ENCODE measurements at regions not wholly inside any gene's neighbourhood (a gene's known extent, or its start where the extent isn't known, plus 50 kb on each side); places are given as distances from the start of the nearest gene placed in this dataset.

DNA sequence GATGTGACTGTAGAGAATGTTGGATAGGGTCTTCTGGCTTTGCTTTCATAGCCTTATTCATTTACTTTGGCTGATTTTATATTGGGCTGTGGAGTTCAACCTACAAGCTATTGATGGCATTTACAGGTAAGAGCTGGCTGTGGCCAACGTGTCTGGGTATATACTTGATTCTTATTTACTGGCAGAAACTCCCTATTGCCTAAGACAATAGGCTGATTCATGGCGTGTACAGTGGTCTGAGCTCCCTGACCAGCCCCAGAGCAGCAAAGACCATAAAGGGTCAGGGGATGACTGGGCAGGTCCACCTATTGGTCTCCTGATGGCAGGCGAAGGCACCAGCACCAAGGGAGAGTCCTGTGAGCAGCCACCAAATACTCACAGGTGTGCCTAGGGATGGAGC, 190.2 kb upstream of the DMRTA1 start:
- H3K4me3 ChIP-seq (ENCODE audit: low read depth, low read length) = no peak overlapping the region
- TF ChIP-seq, protein P1, sequence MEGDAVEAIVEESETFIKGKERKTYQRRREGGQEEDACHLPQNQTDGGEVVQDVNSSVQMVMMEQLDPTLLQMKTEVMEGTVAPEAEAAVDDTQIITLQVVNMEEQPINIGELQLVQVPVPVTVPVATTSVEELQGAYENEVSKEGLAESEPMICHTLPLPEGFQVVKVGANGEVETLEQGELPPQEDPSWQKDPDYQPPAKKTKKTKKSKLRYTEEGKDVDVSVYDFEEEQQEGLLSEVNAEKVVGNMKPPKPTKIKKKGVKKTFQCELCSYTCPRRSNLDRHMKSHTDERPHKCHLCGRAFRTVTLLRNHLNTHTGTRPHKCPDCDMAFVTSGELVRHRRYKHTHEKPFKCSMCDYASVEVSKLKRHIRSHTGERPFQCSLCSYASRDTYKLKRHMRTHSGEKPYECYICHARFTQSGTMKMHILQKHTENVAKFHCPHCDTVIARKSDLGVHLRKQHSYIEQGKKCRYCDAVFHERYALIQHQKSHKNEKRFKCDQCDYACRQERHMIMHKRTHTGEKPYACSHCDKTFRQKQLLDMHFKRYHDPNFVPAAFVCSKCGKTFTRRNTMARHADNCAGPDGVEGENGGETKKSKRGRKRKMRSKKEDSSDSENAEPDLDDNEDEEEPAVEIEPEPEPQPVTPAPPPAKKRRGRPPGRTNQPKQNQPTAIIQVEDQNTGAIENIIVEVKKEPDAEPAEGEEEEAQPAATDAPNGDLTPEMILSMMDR (conservative IDR thresholded peaks at IDR 0.05; ENCODE audit: low read depth, low read length) = no peak
- DNase-seq (ENCODE audit: low read depth) = no peak

DNA sequence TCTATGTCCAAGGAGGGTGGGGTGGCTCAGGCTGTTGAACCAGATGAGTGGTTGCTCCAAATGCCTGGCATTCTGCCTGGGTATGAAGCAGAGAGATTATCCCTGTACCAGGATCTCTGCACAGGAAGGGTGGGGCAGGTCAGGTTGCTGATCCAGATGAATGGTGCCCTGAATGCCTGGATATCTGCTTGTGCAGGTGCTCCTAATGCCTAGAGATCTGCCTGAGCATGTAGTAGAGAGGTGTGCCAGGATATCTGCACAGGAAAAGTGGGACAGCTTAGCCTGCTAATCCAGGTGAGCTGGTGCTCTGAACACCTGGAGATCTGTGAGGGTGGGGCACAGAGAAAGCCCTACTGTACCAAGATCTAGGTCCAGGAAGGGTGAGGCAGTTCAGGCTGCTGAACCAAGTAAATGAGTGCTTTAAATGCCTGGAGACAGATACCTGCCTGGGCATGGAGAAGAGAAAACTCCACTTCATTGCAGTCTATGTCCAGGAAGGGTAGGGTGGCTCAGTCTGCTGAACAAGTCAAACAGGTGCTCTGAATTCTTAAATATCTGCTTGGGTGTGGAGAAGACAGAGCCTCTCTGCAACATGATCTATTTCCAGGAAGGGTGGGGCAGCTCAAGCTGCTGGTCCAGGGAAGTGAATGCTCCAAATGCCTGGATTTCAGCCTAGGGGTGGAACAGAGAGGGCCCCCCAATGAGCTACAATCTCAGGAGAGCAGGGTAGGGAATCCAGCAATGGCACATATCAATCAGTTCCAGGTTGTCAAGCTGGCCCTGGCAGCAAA, 189.4 kb upstream of the DMRTA1 start:
- TF ChIP-seq, protein P1 (conservative IDR thresholded peaks at IDR 0.05; ENCODE audit: low read depth, low read length) = no peak
- DNase-seq (ENCODE audit: low read depth) = no peak
- no peak overlapping the region for H3K4me3 ChIP-seq (ENCODE audit: low read depth, low read length)

DNA sequence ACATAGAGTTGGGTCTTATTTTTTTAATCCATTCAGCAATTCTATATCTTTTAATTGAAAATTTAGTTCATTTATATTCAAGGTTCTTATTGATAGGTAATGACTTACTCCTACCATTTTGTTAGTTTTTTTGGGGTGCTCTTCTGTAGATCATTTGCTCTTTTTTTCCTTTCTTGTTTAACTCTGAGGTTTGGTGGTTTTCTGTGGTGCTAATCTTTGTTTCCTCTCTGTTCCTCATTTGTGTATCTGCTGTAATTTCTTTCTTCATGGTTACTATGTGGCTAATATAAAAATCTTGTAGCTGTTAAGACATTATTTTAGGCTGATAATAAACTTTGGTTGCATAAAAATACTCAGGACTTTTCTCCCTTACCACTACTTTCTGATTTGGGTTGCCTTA, 181.6 kb upstream of the DMRTA1 start:
- H3K4me3 ChIP-seq (ENCODE audit: low read depth, low read length) = no peak overlapping the region
- DNase-seq (ENCODE audit: low read depth) = no peak
- TF ChIP-seq, protein P1 (conservative IDR thresholded peaks at IDR 0.05; ENCODE audit: low read depth, low read length) = no peak

DNA sequence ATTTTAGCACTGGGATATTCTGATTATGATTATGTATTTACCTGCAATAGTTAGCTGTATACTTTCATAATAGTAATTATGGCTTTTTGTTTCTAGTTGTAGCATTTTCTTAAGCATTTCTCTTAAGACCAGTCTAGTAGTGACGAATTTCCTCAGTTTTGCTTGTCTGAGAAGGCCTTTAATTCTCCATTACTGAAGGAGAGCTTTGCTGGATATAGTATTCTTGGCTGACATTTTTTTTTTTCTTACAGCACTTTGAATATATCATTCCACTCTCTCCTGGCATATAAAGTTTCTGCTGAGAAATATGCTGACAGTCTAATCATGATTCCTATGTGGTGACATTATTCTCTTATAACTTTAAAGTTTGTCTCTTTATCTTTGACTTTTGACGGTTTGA, 181.1 kb upstream of the DMRTA1 start:
- TF ChIP-seq, protein P1 (conservative IDR thresholded peaks at IDR 0.05; ENCODE audit: low read depth, low read length) = no peak
- no peak for DNase-seq (ENCODE audit: low read depth)
- H3K4me3 ChIP-seq (ENCODE audit: low read depth, low read length) = no peak overlapping the region

DNA sequence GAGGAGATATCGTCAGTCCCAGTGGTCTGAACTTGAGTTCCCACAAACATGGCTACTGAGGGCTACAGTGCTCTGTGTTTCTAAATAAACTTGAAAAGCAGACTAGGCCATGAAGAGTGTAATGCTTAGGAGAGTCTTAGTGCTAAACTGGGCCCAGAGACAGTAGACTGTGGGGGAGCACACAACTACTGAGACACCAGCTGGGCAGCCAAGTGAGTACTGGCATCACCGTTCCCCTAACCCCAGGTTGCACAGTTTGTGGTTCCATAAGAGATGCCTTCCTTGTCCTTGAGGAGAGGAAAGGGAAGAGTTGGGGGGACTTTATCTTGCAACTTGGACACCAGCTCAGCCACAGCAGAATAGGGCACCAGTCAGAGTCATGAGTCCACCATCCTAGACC, 172.1 kb upstream of the DMRTA1 start:
- no peak for DNase-seq (ENCODE audit: low read depth)
- no peak overlapping the region for H3K4me3 ChIP-seq (ENCODE audit: low read depth, low read length)
- TF ChIP-seq, protein P1 (conservative IDR thresholded peaks at IDR 0.05; ENCODE audit: low read depth, low read length) = no peak

DNA sequence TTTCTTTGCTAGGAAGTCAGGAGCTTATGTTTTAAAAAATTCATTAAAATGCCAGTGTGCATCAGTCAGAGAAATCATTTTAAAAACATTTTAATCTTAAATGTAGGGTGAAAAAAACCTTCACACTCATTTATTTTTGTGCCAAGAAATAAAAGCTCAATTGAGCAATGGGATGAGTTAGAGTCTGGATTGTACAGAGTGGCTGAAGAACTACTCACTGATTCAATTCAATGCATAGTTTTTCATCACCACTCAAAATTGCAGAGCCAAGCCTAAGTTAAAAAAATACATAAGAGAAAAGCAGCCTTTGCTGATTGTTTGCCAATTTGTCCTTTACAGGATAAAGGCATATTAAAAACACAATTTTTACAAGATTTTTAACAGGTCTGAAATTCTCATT, 168.2 kb upstream of the DMRTA1 start:
- peak; percentile 53 for DNase-seq (ENCODE audit: low read depth)

More for the DNA sequence above, 168.2 kb upstream of the DMRTA1 start:
- TF ChIP-seq, protein P1 (conservative IDR thresholded peaks at IDR 0.05; ENCODE audit: low read depth, low read length) = no peak
- no peak overlapping the region for H3K4me3 ChIP-seq (ENCODE audit: low read depth, low read length)

Data from choroid plexus epithelial cell (primary cell).